H9 (cell line): ENCODE measurements at regions not wholly inside any gene's neighbourhood (a gene's known extent, or its start where the extent isn't known, plus 50 kb on each side); places are given as distances from the start of the nearest gene placed in this dataset.

ENCODE experiments used
- DNase-seq: peaks from one replicate; pipeline ENCODE4 v3.0.0-alpha.2; 2017
- H2AFZ ChIP-seq: one replicate; pipeline ENCODE4 v1.6.1; 2013; ENCODE audit warnings: mild to moderate bottlenecking, low read length, control low read depth, moderate library complexity
- H2AK5ac ChIP-seq: 2 replicates; pipeline ENCODE4 v1.6.1; 2013; ENCODE audit warnings: low read length, control low read depth, mixed read lengths; ENCODE audit not compliant: insufficient read length
- H2BK120ac ChIP-seq: one replicate; pipeline ENCODE4 v1.6.1; 2013; ENCODE audit warnings: low read depth, mild to moderate bottlenecking, low read length, control low read depth, inconsistent platforms; ENCODE audit not compliant: poor library complexity, severe bottlenecking
- H2BK12ac ChIP-seq: 2 replicates; pipeline ENCODE4 v1.6.1; 2013; ENCODE audit warnings: low read length, control low read depth, mixed read lengths, low read depth; ENCODE audit not compliant: insufficient read length
- H2BK15ac ChIP-seq: 2 replicates; pipeline ENCODE4 v1.6.1; 2013; ENCODE audit warnings: low read depth, low read length, control low read depth
- H2BK20ac ChIP-seq: one replicate; pipeline ENCODE4 v1.6.1; 2013; ENCODE audit warnings: low read depth, mild to moderate bottlenecking, low read length, control low read depth, inconsistent platforms; ENCODE audit not compliant: poor library complexity, severe bottlenecking
- H2BK5ac ChIP-seq: 2 replicates; pipeline ENCODE4 v1.6.1; 2013; ENCODE audit warnings: low read length, control low read depth, mixed read lengths; ENCODE audit not compliant: insufficient read length
- H3K14ac ChIP-seq: 2 replicates; pipeline ENCODE4 v1.6.1; 2013; ENCODE audit warnings: low read length, control low read depth; ENCODE audit not compliant: insufficient read depth
- H3K18ac ChIP-seq: 2 replicates; pipeline ENCODE4 v1.6.1; 2013; ENCODE audit warnings: low read depth, mild to moderate bottlenecking, mixed read lengths, low read length, control low read depth; ENCODE audit not compliant: insufficient read length
- H3K23ac ChIP-seq: 2 replicates; pipeline ENCODE4 v1.6.1; 2013; ENCODE audit warnings: low read length, control low read depth, mixed read lengths, low read depth; ENCODE audit not compliant: insufficient read length
- H3K23me2 ChIP-seq: 2 replicates; pipeline ENCODE4 v1.6.1; 2013; ENCODE audit warnings: low read depth, mild to moderate bottlenecking, mixed read lengths, low read length, control low read depth; ENCODE audit not compliant: insufficient read length, poor library complexity, severe bottlenecking
- H3K27ac ChIP-seq: 2 replicates; pipeline ENCODE4 v1.5.1; 2013; ENCODE audit warnings: low read length, control low read depth, mixed read lengths, low read depth; ENCODE audit not compliant: insufficient read length
- H3K27me3 ChIP-seq: 2 replicates; pipeline ENCODE4 v1.6.1; 2013; ENCODE audit warnings: low read length, control low read depth, inconsistent platforms; ENCODE audit not compliant: insufficient read depth
- H3K4ac ChIP-seq: 2 replicates; pipeline ENCODE4 v1.6.1; 2013; ENCODE audit warnings: low read depth, mild to moderate bottlenecking, control low read depth, inconsistent platforms, low read length, moderate library complexity
- H3K4me1 ChIP-seq: 2 replicates; pipeline ENCODE4 v1.6.1; 2013; ENCODE audit warnings: low read length, control low read depth, inconsistent platforms; ENCODE audit not compliant: insufficient read depth
- H3K4me2 ChIP-seq: 2 replicates; pipeline ENCODE4 v1.6.1; 2013; ENCODE audit warnings: low read length, control low read depth, mixed read lengths; ENCODE audit not compliant: insufficient read length, insufficient read depth
- H3K56ac ChIP-seq: 2 replicates; pipeline ENCODE4 v1.6.1; 2013; ENCODE audit warnings: low read depth, mild to moderate bottlenecking, mixed read lengths, low read length, control low read depth; ENCODE audit not compliant: insufficient read length
- H3K79me1 ChIP-seq: 2 replicates; pipeline ENCODE4 v1.6.1; 2013; ENCODE audit warnings: low read depth, mild to moderate bottlenecking, moderate library complexity, low read length, control low read depth, inconsistent platforms; ENCODE audit not compliant: insufficient read depth, poor library complexity, severe bottlenecking
- H3K79me2 ChIP-seq: 2 replicates; pipeline ENCODE4 v1.6.1; 2013; ENCODE audit warnings: low read length, control low read depth, inconsistent platforms; ENCODE audit not compliant: insufficient read depth
- H3K9ac ChIP-seq: 2 replicates; pipeline ENCODE4 v1.6.1; 2013; ENCODE audit warnings: low read length, control low read depth, mixed read lengths; ENCODE audit not compliant: insufficient read length; ENCODE audit errors: extremely low read depth
- H3K9me3 ChIP-seq: one replicate; pipeline ENCODE4 v1.6.1; 2013; ENCODE audit warnings: low read depth, low read length, inconsistent platforms; ENCODE audit not compliant: control insufficient read depth
- H3T11ph ChIP-seq: one replicate; pipeline ENCODE4 v1.6.1; 2013; ENCODE audit warnings: mild to moderate bottlenecking, low read length, control low read depth, inconsistent platforms
- H4K20me1 ChIP-seq: one replicate; pipeline ENCODE4 v1.6.1; 2013; ENCODE audit not compliant: control insufficient read depth, insufficient read length, insufficient read depth
- H4K5ac ChIP-seq: 2 replicates; pipeline ENCODE4 v1.6.1; 2013; ENCODE audit warnings: low read depth, mild to moderate bottlenecking, mixed read lengths, low read length, control low read depth; ENCODE audit not compliant: insufficient read length
- H4K8ac ChIP-seq: replicated peaks from 2 replicates; pipeline ENCODE4 v1.6.1; 2013; ENCODE audit warnings: low read length, control low read depth, mixed read lengths, low read depth; ENCODE audit not compliant: insufficient read length
- H4K91ac ChIP-seq: 2 replicates; pipeline ENCODE4 v1.6.1; 2013; ENCODE audit warnings: low read depth, mild to moderate bottlenecking, moderate library complexity, mixed read lengths, low read length, control low read depth; ENCODE audit not compliant: insufficient read length
- H3K27ac Mint-ChIP-seq, 3 experiments: 2 replicates in 2 of 3; 3 replicates in 1 of 3; pipeline ENCODE4 v1.8.0; 2020 to 2021; ENCODE audit warnings: mixed read lengths in 3 of 3, mild to moderate bottlenecking in 1 of 3, moderate library complexity in 1 of 3
- H3K27me3 Mint-ChIP-seq: 2 replicates; pipeline ENCODE4 v1.8.0; 2021; ENCODE audit warnings: low read depth, mild to moderate bottlenecking, moderate library complexity, mixed read lengths
- H3K36me3 Mint-ChIP-seq, 3 experiments: 2 replicates in 2 of 3; 3 replicates in 1 of 3; pipeline ENCODE4 v1.8.0; 2020 to 2021; ENCODE audit warnings: low read depth in 3 of 3, mixed read lengths in 3 of 3; ENCODE audit not compliant: insufficient read depth in 1 of 3
- H3K4me1 Mint-ChIP-seq, 2 experiments: 2 replicates each; pipeline ENCODE4 v1.8.0; 2020; ENCODE audit warnings: mixed read lengths in 2 of 2
- H3K4me3 Mint-ChIP-seq, 2 experiments: 2 replicates in 1 of 2; 3 replicates in 1 of 2; pipeline ENCODE4 v1.8.0; 2020 to 2021; ENCODE audit warnings: mild to moderate bottlenecking in 2 of 2, mixed read lengths in 2 of 2, moderate library complexity in 1 of 2
- H3K9me3 Mint-ChIP-seq, 2 experiments: 2 replicates in 1 of 2; 3 replicates in 1 of 2; pipeline ENCODE4 v1.8.0; 2020; ENCODE audit warnings: mild to moderate bottlenecking in 2 of 2, mixed read lengths in 2 of 2, moderate library complexity in 1 of 2
- CTCF ChIP-seq: fragments of 200-600 bp; sonication (generic); conservative IDR thresholded peaks from 3 replicates; pipeline ENCODE4 v1.8.0; 2021; ENCODE audit warnings: antibody characterized with exemption, mild to moderate bottlenecking
- WGBS: extraction: QIAGEN DNeasy Blood & Tissue Kit; methylation state at CpG from one replicate; pipeline ENCODE4 v1.1.7; 2013; ENCODE audit warnings: missing lambda C conversion rate, low lambda C conversion rate, mixed read lengths; ENCODE audit not compliant: insufficient read length; ENCODE audit errors: extremely low coverage; 5-methylcytosine and 5-hydroxymethylcytosine counted together

GRCh38 chr22:48587236-48587865 lies 1240.3 kb downstream of the BRD1 start:
- H3K56ac ChIP-seq, result no peak overlapping the region
- H3K79me2 ChIP-seq, result no peaks in the 10 kb centered on the region
- no peaks in the 10 kb centered on the region for H3K4me1 ChIP-seq
- H3K4ac ChIP-seq, result no peak overlapping the region
- no peaks in the 10 kb centered on the region for H3K23me2 ChIP-seq
- no peak for TF ChIP-seq CTCF
- H2AK5ac ChIP-seq, result no peak overlapping the region
- H3T11ph ChIP-seq, result no peak overlapping the region
- no peaks in the 10 kb centered on the region for H3K4me1 Mint-ChIP-seq
- no peak overlapping the region for H3K23ac ChIP-seq
- H4K91ac ChIP-seq, result no peak overlapping the region
- no peaks in the 10 kb centered on the region; a peak in 1 of 7 replicates for H3K36me3 Mint-ChIP-seq
- H2BK12ac ChIP-seq, result no peak overlapping the region
- no peak overlapping the region for H2BK5ac ChIP-seq
- H3K27me3 Mint-ChIP-seq, result no peaks in the 10 kb centered on the region
- H3K79me1 ChIP-seq, result no peaks in the 10 kb centered on the region
- H2BK120ac ChIP-seq, result no peak overlapping the region
- H3K9me3 Mint-ChIP-seq, result no peaks in the 10 kb centered on the region
- H3K14ac ChIP-seq, result peak overlapping the region; percentile 33; the same call in 1 of the 2 replicates
- H4K20me1 ChIP-seq, result no peaks in the 10 kb centered on the region
- no peak overlapping the region for H3K4me3 Mint-ChIP-seq
- no peak overlapping the region for H2AFZ ChIP-seq
- no peak overlapping the region for H3K4me2 ChIP-seq
- no peaks in the 10 kb centered on the region for H3K27me3 ChIP-seq
- H3K27ac Mint-ChIP-seq, result peak overlapping the region in 1 of 3 experiments; percentile 39; a peak in 1 of 7 replicates
- no peak overlapping the region for H3K18ac ChIP-seq
- no peak overlapping the region for H3K27ac ChIP-seq
- WGBS, result no CpG with 5 or more reads among the region's 18 CpGs
- no peak overlapping the region for H3K9ac ChIP-seq
- no peak for DNase-seq
- no peak overlapping the region for H4K8ac ChIP-seq
- no peak overlapping the region for H2BK20ac ChIP-seq
- H3K9me3 ChIP-seq, result no peaks in the 10 kb centered on the region
- no peak overlapping the region for H4K5ac ChIP-seq
- no peak overlapping the region for H2BK15ac ChIP-seq
